Coronary artery (tissue), 2 donors: ENCODE measurements at regions not wholly inside any gene's neighbourhood (a gene's known extent, or its start where the extent isn't known, plus 50 kb on each side); places are given as distances from the start of the nearest gene placed in this dataset.

ENCODE experiments used
- DNase-seq: peaks from one replicate; pipeline ENCODE4 v3.0.0-alpha.2; 2017; ENCODE audit warnings: low spot score
- H3K27ac ChIP-seq, 2 donors: fragments of 200-600 bp; sonication (generic); one replicate each; pipeline ENCODE4 v1.5.1; 2016 to 2019
- H3K4me3 ChIP-seq: fragments of 200-600 bp; sonication (generic); 2 replicates; pipeline ENCODE4 v1.5.1; 2016; ENCODE audit warnings: mild to moderate bottlenecking, moderate library complexity
- CTCF ChIP-seq: fragments of 200-600 bp; sonication (generic); IDR thresholded peaks from one replicate; pipeline ENCODE4 v1.5.1; 2019; ENCODE audit warnings: antibody characterized with exemption

DNA sequence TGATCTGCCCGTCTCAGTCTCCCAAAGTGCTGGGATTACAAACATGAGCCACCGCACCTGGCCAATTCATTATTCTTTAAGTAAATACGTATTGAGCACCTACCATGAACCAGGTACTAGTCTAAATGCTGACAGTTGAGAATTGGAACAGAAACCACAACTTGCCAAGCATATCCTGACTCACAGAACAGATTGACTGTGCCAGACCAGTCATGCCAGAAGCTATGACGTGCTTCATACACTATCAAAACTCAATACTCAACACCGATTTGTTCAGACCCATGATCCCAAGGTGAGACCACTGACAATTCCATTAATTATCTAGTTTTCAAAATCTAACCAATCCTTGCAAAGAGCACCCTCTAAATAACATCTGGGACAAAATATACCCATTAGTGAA, 148.6 kb downstream of the B3GNT2 start:
- no peak overlapping the region for H3K27ac ChIP-seq
- DNase-seq, result no peak
- TF ChIP-seq CTCF, result no peak
- no peak overlapping the region for H3K4me3 ChIP-seq

DNA sequence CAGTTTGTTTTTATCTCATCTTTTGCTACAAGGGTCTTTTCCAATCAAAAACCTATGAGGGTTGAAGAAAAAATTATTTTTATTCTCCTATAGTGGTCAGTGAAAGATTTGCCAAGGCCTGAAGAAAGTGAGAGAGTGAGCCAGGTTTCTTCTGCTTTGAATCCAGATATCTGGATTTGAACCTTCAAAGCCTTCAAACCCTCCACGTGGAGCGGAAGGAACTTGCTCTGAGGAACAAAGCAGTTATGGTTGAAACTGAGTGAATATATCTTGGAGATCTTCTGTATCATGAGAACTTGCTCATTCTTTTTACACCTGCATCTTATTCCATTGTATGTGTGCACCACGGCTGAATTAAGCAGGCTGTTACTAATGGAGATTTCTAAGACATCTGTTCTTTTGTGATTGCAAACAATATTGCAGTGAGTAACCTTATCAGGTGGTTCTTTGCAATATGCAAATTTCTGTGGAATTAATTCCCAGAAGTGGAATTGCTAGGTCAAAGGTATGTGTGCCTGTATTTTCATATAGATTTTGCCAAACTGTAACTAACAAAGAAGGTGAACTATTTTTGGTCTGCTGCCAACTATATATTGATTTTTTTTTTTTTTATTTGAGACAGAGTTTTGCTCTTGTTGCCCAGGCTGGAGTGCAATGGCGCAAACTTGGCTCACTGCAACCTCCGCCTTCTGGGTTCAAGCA, 147.9 kb downstream of the B3GNT2 start:
- no peak for DNase-seq
- no peak for TF ChIP-seq CTCF
- Histone ChIP-seq H3K4me3 (no peak overlapping the region), H3K27ac (no peak overlapping the region)

DNA sequence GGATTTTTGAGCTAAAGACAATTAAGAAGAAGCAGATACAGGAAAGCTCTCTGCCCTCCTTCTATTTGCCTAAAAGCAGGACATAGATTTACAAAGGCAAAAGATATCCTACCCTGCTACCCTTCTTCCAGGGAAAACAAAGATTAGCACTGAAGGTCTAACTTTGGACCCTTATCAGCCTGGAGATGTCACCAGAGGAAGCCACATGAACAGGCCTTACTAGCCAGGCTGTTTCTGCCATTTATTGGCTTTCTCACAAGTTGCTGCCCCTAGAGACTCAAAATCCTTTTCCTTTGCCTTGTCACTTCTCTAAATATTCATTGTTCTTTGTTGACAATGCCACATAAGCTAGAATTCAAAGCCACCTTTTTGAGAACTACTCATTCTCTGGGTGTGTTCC, 147.3 kb downstream of the B3GNT2 start:
- TF ChIP-seq CTCF, result no peak
- no peak for DNase-seq
- H3K27ac ChIP-seq, result no peak overlapping the region
- H3K4me3 ChIP-seq, result no peak overlapping the region

DNA sequence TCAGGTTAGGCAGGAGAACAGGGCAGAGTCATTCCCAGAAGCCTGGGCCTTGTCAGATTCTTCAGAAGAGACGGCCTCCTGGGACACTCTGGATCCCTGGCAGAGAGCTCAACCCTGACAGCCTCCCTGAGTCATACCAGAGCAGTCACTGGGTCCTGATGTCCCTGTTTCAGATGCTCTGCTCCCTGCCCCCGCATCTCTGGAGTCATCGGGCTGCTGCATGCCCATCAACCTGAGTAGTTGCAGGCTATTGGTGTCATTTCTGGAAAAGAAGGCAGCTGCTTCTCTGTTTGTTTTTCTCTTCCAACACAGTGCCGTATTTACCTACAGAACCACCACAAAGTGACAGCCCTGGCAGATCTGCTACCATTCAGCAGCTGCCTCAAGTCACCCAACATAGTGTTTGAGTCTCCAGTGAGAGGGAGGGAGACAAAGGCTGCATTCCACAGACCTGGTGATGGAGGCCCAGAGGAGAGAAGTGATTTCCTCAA, 145.1 kb downstream of the B3GNT2 start:
- Histone ChIP-seq H3K27ac (no peak overlapping the region), H3K4me3 (no peak overlapping the region)
- no peak for TF ChIP-seq CTCF
- DNase-seq, result no peak

- no peak for DNase-seq
- no peak for TF ChIP-seq CTCF
- no peak overlapping the region for H3K4me3 ChIP-seq
- H3K27ac ChIP-seq, result no peak overlapping the region
These were observed 143.9 kb downstream of the B3GNT2 start for GRCh38 chr2:62339837-62340236.

DNA sequence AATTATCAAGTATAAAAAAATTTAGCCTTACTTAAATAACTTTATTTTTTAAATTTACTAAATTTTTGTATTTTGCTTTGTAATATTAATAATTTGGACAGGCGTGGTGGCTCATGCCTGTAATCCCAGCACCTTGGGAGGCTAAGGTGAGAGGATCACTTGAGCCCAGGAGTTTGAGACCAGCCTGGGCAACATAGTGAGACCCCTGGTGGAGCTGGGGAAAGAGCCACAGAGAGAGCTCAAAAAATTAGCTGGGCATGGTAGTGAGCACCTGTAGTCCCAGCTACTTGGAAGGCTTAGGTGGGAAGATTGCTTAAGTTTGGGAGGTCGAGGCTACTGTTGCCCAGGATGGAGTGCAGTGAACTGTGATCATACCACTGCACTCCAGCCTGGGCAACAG, 143.5 kb downstream of the B3GNT2 start:
- no peak for DNase-seq
- H3K4me3 ChIP-seq, result no peak overlapping the region
- no peak overlapping the region for H3K27ac ChIP-seq
- TF ChIP-seq CTCF, result no peak

- TF ChIP-seq CTCF, result no peak
- H3K4me3 ChIP-seq, result no peak overlapping the region
- DNase-seq, result no peak
- no peak overlapping the region for H3K27ac ChIP-seq
These were observed 142.2 kb downstream of the B3GNT2 start for GRCh38 chr2:62338111-62338510.
